HG02943 (cell line): ENCODE measurements at regions not wholly inside any gene's neighbourhood (a gene's known extent, or its start where the extent isn't known, plus 50 kb on each side); places are given as distances from the start of the nearest gene placed in this dataset.
"Not testable (repeated sequence)": the region's sequence is repeated elsewhere in the genome, so short reads cannot be mapped to it uniquely, and the experiment has no call there.

ENCODE experiments used
- ATAC-seq: cut with Tn5 transposase; IDR thresholded peaks from one replicate; pipeline ENCODE4 v1.9.1; 2021; ENCODE audit warnings: mild to moderate bottlenecking, low read depth, moderate library complexity; ENCODE audit not compliant: unreplicated experiment

GRCh38 chr11:22456993-22457762 lies 119.0 kb downstream of the SLC17A6 start:
- no peak for ATAC-seq

DNA sequence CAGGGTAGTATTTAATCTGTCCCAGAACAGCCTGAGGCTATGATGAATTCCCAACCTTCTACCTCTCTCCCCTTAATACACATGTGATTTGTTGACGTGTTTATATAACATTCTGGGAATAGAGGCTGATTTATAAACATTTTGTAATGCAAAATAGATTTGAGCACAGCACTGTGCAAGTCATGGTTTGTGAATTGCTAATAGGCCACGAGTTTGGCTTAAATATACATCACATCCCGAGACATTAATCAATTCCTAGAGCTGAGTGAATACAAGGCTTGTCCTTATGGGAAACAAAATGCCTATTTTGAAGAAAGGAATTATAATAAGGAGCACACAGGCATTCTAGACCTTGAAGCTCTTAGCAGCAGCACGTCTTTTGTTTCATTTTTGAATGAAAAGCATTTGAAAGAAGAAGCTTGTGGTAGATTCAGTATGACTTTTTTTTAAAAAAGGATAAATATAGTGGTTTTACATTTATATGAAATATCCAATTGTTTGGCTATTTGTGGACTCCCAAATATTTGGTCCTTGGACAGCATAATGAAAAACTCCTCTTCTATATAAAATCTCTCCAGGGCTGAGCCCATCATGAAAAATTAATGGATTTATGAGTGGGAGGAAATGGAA lies 116.4 kb downstream of the SLC17A6 start:
- no peak for ATAC-seq

DNA sequence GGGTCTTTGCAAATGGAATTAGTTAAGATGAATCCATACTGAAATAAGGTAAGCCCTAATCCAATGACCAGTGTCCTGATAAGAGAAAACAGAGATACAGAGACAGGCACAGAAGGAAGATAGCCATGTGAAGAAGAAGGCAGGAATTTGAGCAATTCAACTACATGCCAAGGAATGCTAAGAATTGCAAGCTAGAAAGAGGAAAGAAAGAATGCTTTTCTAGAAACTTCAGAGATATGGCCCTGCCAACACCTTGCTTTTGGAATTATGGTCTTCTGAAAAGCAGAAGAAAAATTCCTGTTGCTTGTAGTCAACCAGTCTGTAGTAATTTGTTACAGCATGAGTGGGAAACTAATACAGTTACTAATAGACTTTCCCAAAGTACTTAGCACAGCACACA lies 111.3 kb downstream of the SLC17A6 start:
- ATAC-seq, result no peak

DNA sequence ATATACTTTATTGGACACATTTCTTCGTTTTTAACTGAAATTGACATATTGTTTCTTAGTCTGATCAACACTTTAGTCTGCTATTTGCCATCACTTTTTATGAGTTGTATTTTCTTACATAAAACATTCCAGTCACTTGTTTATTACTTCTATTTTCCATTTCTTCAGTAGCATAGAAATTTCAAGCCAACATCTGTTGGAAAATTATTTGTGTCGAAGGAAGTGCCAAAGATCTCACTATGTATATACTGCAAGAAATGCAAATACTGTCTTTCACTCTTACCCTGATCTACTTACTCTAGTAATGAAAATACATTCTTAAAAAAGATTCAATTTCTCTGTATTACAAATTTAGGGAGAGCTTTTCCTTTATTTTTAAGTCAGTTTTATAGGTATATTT lies 105.9 kb downstream of the SLC17A6 start:
- ATAC-seq, result no peak

DNA sequence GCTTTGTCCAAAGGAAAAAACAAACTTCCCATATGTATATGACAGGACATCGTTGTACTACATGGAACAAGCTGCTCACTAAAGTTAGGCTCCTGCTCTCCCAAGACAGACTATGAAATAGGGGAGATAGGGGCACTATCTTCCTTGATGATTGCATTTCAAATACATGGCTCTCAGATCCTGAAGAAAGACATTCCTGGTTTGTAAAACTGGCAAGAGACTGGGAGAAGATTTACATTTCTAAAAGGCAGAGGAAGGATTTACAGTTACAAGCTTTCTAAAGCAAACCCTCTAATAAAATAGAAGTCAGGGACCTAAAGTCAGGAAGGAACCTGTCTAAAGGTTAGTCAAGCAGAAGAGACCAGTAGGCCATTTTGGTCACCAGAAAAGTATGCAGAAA lies 103.7 kb downstream of the SLC17A6 start:
- no peak for ATAC-seq

DNA sequence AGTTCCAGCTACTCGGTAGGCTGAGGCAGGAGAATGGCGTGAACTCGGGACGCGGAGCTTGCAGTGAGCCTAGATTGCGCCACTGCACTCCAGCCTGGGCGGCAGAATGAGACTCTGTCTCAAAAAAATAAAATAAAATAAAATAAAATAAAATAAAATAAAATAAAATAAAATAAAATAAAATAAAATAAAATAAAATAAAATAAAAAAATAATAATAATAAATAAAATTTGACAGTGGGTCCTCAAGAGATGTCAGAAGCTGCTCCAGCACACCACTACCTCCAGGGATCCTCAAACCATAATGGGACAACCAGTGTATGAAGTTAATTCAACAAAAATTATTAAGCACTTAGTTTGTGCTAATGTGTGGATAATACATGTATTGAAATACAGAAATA lies 97.4 kb downstream of the SLC17A6 start:
- ATAC-seq, result not testable (repeated sequence)

- ATAC-seq, result no peak
These were observed 95.3 kb downstream of the SLC17A6 start for GRCh38 chr11:22433517-22433916.

GRCh38 chr11:22433094-22433455 lies 94.9 kb downstream of the SLC17A6 start:
- no peak for ATAC-seq

DNA sequence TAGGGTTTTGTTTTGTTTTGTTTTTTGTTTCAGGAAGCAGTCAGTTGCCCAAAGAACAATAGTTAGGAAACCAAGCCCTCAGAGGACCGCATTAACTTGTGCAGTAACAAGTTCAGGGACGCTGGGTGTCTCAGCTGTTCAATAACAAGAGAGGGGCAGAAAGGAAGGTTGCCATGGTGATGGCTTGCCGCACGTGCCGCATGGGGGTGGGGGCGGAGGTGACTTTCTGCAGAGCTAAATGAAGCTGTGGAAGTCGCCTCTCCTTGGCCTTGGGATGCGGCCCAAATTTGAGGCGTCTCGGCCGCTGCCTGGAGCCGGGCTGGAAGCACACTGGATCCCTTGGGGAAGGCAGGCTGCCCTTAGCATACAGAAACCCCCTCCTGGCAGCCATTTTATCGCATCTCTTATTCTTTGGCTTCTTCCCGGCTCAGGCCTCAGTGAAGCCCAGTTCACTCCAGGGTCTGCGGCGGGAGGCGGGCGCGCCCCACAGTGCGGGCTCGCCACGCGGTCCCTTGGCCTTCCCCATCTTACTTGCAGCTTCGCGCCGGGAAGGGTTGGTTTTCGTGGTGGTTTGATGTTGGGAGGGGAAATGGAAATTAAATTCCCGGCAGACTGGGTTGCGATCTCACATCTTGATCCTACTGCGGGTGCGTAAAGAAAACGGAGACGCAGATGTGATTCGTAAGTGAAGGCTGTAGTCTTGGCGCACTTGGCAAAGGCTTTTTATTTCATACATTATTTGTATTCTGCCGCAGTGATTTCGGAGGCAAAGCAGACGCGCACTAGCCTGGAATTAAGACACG lies 94.3 kb downstream of the SLC17A6 start:
- ATAC-seq, result no peak

- no peak for ATAC-seq
These were observed 92.9 kb downstream of the SLC17A6 start for GRCh38 chr11:22431106-22431505.

DNA sequence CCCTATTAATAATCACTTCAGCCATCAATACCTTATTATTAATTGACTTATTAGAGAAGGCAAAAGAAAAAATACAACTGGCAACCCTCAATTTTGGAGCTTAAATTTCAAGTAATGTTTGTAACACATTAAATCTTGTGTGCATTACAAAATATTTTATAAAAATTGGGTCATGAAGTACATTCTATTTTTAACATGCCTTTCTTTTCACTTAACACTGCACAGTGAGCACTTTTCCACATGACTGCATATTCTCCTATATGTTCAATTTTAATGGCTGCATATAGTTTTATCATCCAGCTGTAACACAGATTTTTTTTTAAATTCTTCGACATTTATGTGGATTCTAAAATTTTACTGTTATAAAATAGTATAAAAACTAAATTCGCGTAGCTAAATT lies 92.5 kb downstream of the SLC17A6 start:
- no peak for ATAC-seq

GRCh38 chr11:22430141-22430541 lies 92.0 kb downstream of the SLC17A6 start:
- ATAC-seq, result no peak
